Liver (tissue), 8 donors: ENCODE measurements at regions not wholly inside any gene's neighbourhood (a gene's known extent, or its start where the extent isn't known, plus 50 kb on each side); places are given as distances from the start of the nearest gene placed in this dataset.

Experiments
- DNase-seq: peaks from one replicate; pipeline ENCODE4 v3.0.0-alpha.2; 2017; ENCODE audit warnings: low spot score
- H3K27ac ChIP-seq, 2 donors: one replicate each; pipeline ENCODE4 v1.7.0; 2013; ENCODE audit warnings: inconsistent platforms in 2 of 2, low read length in 2 of 2, control low read depth in 1 of 2, low read depth in 1 of 2, mild to moderate bottlenecking in 1 of 2
- H3K27me3 ChIP-seq, 4 donors: one replicate each; pipeline versions ENCODE4 v1.6.1 to v1.7.0; 2013; ENCODE audit warnings: low read length in 3 of 4, inconsistent platforms in 1 of 4, mild to moderate bottlenecking in 1 of 4, moderate library complexity in 1 of 4; ENCODE audit not compliant: control insufficient read depth in 4 of 4, insufficient read depth in 4 of 4
- H3K36me3 ChIP-seq, 4 donors: one replicate each; pipeline versions ENCODE4 v1.6.1 to v1.7.0; 2013; ENCODE audit warnings: low read length in 3 of 4, mild to moderate bottlenecking in 3 of 4, low read depth in 1 of 4, moderate library complexity in 1 of 4; ENCODE audit not compliant: control insufficient read depth in 4 of 4, insufficient read depth in 3 of 4
- H3K4me1 ChIP-seq, 4 donors: one replicate each; pipeline versions ENCODE4 v1.6.1 to v1.7.0; 2013; ENCODE audit warnings: low read length in 3 of 4, mild to moderate bottlenecking in 3 of 4, moderate library complexity in 1 of 4; ENCODE audit not compliant: control insufficient read depth in 4 of 4, insufficient read depth in 4 of 4
- H3K4me3 ChIP-seq, 3 donors: one replicate each; pipeline versions ENCODE4 v1.6.1 to v1.7.0; 2013; ENCODE audit warnings: low read length in 3 of 3, control low read depth in 1 of 3, low read depth in 1 of 3, mild to moderate bottlenecking in 1 of 3
- H3K9ac ChIP-seq, 2 donors: one replicate each; pipeline ENCODE4 v1.7.0; 2013; ENCODE audit warnings: low read length in 2 of 2, mild to moderate bottlenecking in 2 of 2, moderate library complexity in 2 of 2, control low read depth in 1 of 2, low read depth in 1 of 2
- H3K9me3 ChIP-seq, 4 donors: one replicate each; pipeline versions ENCODE4 v1.6.1 to v1.7.0; 2013; ENCODE audit warnings: low read length in 3 of 4; ENCODE audit not compliant: control insufficient read depth in 4 of 4
- ATF3 ChIP-seq: IDR thresholded peaks from 2 replicates; pipeline ENCODE4 v1.6.1; 2016; ENCODE audit warnings: antibody characterized with exemption
- EGR1 ChIP-seq, 2 donors: IDR thresholded peaks; 2 replicates each; pipeline ENCODE4 v1.6.1; 2016 to 2018; ENCODE audit warnings: antibody characterized with exemption in 2 of 2, low read depth in 2 of 2
- FOXA2 ChIP-seq: IDR thresholded peaks from 2 replicates; pipeline ENCODE4 v1.6.1; 2016; ENCODE audit warnings: antibody characterized with exemption
- GABPA ChIP-seq, 2 donors: IDR thresholded peaks in 1 of 2; conservative IDR thresholded peaks in 1 of 2; 2 replicates each; pipeline ENCODE4 v1.6.1; 2016; ENCODE audit warnings: antibody characterized with exemption in 2 of 2, mild to moderate bottlenecking in 1 of 2, moderate library complexity in 1 of 2
- HNF4A ChIP-seq, 2 donors: conservative IDR thresholded peaks; 2 replicates each; pipeline ENCODE4 v1.6.1; 2016; ENCODE audit warnings: antibody characterized with exemption in 2 of 2, mild to moderate bottlenecking in 2 of 2
- HNF4G ChIP-seq: IDR thresholded peaks from 2 replicates; pipeline ENCODE4 v1.6.1; 2016; ENCODE audit warnings: antibody characterized with exemption
- JUND ChIP-seq, 2 donors: IDR thresholded peaks; 2 replicates each; pipeline ENCODE4 v1.6.1; 2016; ENCODE audit warnings: antibody characterized with exemption in 2 of 2
- NR2F2 ChIP-seq: IDR thresholded peaks from 2 replicates; pipeline ENCODE4 v1.6.1; 2016; ENCODE audit warnings: antibody characterized with exemption
- RAD21 ChIP-seq, 2 donors: IDR thresholded peaks; 2 replicates each; pipeline ENCODE4 v1.6.1; 2016; ENCODE audit warnings: antibody characterized with exemption in 2 of 2, mild to moderate bottlenecking in 2 of 2
- REST ChIP-seq: IDR thresholded peaks from 2 replicates; pipeline ENCODE4 v1.6.1; 2016; ENCODE audit warnings: antibody characterized with exemption, mild to moderate bottlenecking
- RXRA ChIP-seq, 2 donors: IDR thresholded peaks; 2 replicates each; pipeline ENCODE4 v1.6.1; 2017 to 2018; ENCODE audit warnings: antibody characterized with exemption in 2 of 2, mild to moderate bottlenecking in 1 of 2
- SP1 ChIP-seq: IDR thresholded peaks from 2 replicates; pipeline ENCODE4 v1.6.1; 2018; ENCODE audit warnings: antibody characterized with exemption, mild to moderate bottlenecking
- TAF1 ChIP-seq: conservative IDR thresholded peaks from 2 replicates; pipeline ENCODE4 v1.6.1; 2016; ENCODE audit warnings: antibody characterized with exemption, mild to moderate bottlenecking
- YY1 ChIP-seq: IDR thresholded peaks from 2 replicates; pipeline ENCODE4 v1.6.1; 2016; ENCODE audit warnings: antibody characterized with exemption, mild to moderate bottlenecking
- WGBS: extraction: QIAGEN DNeasy Blood & Tissue Kit; methylation state at CpG from one replicate; pipeline ENCODE4 v1.1.7; 2013; 5-methylcytosine and 5-hydroxymethylcytosine counted together
- TF ChIP-seq, protein P1 (sequence below): IDR thresholded peaks from 2 replicates; pipeline ENCODE4 v1.6.1; 2016; ENCODE audit warnings: antibody characterized with exemption
- TF ChIP-seq, protein P2 (sequence below): fragments of 150-350 bp; IDR thresholded peaks from 2 replicates; pipeline ENCODE4 v1.5.1; 2017; ENCODE audit warnings: improper control_type of control experiment, low read depth, low read length; ENCODE audit not compliant: missing input control
- donor health status: healthy.
- donor health status: healthy.
- donor health status: healthy.
- donor health status: healthy.
- donor health status: healthy.

DNA sequence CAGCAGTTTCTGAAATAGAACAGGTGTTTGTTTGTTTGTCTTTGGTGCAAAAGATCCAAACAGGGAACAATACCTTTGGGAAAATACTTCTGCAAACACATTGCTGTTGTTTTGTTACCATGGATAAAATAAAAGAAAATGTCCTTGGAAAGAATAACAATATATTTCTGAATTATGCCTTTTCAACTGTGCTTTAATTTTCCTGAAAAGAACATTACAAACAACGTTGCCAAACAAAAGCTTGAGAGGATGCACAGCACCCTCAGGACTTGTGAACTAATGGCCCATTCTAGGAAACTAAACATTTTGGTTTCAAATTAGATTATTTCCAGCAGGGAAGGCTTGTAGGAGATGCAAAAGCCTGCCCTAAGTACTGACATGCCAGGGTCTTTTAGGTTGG lies 967.2 kb downstream of the TLE4 start:
- TF ChIP-seq YY1 = no peak
- no peak for TF ChIP-seq TAF1
- no peak for TF ChIP-seq FOXA2
- TF ChIP-seq, protein P1, sequence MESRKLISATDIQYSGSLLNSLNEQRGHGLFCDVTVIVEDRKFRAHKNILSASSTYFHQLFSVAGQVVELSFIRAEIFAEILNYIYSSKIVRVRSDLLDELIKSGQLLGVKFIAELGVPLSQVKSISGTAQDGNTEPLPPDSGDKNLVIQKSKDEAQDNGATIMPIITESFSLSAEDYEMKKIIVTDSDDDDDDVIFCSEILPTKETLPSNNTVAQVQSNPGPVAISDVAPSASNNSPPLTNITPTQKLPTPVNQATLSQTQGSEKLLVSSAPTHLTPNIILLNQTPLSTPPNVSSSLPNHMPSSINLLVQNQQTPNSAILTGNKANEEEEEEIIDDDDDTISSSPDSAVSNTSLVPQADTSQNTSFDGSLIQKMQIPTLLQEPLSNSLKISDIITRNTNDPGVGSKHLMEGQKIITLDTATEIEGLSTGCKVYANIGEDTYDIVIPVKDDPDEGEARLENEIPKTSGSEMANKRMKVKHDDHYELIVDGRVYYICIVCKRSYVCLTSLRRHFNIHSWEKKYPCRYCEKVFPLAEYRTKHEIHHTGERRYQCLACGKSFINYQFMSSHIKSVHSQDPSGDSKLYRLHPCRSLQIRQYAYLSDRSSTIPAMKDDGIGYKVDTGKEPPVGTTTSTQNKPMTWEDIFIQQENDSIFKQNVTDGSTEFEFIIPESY = no peak
- no peak for TF ChIP-seq HNF4G
- no peak for TF ChIP-seq ATF3
- no peak for TF ChIP-seq EGR1 (IDR thresholded peaks at IDR 0.05; ENCODE audit: low read depth in 2 of 2)
- no peak for TF ChIP-seq REST
- TF ChIP-seq, protein P2, sequence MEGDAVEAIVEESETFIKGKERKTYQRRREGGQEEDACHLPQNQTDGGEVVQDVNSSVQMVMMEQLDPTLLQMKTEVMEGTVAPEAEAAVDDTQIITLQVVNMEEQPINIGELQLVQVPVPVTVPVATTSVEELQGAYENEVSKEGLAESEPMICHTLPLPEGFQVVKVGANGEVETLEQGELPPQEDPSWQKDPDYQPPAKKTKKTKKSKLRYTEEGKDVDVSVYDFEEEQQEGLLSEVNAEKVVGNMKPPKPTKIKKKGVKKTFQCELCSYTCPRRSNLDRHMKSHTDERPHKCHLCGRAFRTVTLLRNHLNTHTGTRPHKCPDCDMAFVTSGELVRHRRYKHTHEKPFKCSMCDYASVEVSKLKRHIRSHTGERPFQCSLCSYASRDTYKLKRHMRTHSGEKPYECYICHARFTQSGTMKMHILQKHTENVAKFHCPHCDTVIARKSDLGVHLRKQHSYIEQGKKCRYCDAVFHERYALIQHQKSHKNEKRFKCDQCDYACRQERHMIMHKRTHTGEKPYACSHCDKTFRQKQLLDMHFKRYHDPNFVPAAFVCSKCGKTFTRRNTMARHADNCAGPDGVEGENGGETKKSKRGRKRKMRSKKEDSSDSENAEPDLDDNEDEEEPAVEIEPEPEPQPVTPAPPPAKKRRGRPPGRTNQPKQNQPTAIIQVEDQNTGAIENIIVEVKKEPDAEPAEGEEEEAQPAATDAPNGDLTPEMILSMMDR = no peak
- no peaks in the 10 kb centered on the region for H3K9me3 ChIP-seq
- no peak for DNase-seq
- H3K4me1 ChIP-seq = no peaks in the 10 kb centered on the region
- no peaks in the 10 kb centered on the region for H3K36me3 ChIP-seq
- no peaks in the 10 kb centered on the region for H3K27me3 ChIP-seq
- no peak overlapping the region for H3K27ac ChIP-seq
- H3K4me3 ChIP-seq = no peak overlapping the region
- H3K9ac ChIP-seq = no peak overlapping the region
- 72% methylated on average over 1 of the region's 1 CpG for WGBS

- DNase-seq = no peak
- no peak for TF ChIP-seq HNF4G
- TF ChIP-seq HNF4A (conservative IDR thresholded peaks at IDR 0.05) = no peak
- TF ChIP-seq, protein P1 = no peak
- no peak for TF ChIP-seq FOXA2
- TF ChIP-seq GABPA (IDR thresholded peaks at IDR 0.05 in 1 of 2, conservative IDR thresholded peaks at IDR 0.05 in 1 of 2) = no peak
- no peak for TF ChIP-seq SP1
- no peak for TF ChIP-seq REST
- no peak for TF ChIP-seq YY1
- TF ChIP-seq, protein P2 = no peak
- no peak for TF ChIP-seq TAF1
- TF ChIP-seq NR2F2 = no peak
- no peak for TF ChIP-seq EGR1 (IDR thresholded peaks at IDR 0.05; ENCODE audit: low read depth in 2 of 2)
- no peak for TF ChIP-seq JUND (IDR thresholded peaks at IDR 0.05)
- no peak for TF ChIP-seq RAD21 (IDR thresholded peaks at IDR 0.05)
- no peak for TF ChIP-seq RXRA (IDR thresholded peaks at IDR 0.05)
Observed at GRCh38 chr9:80522465-80522864, 950.7 kb downstream of the TLE4 start.

More at GRCh38 chr9:80522465-80522864, 950.7 kb downstream of the TLE4 start:
- no peak overlapping the region for H3K27ac ChIP-seq
- H3K9me3 ChIP-seq = peaks cover 0 to 4% (median 0%) of the 10 kb centered on the region in 4 donors
- no peaks in the 10 kb centered on the region for H3K36me3 ChIP-seq
- H3K4me3 ChIP-seq = no peak overlapping the region
- no peak overlapping the region for H3K9ac ChIP-seq
- H3K27me3 ChIP-seq = peaks cover 0 to under 1% (median 0%) of the 10 kb centered on the region in 4 donors
- WGBS = 86% methylated on average over 3 of the region's 3 CpGs
- H3K4me1 ChIP-seq = no peaks in the 10 kb centered on the region
